HAP-1 (cell line): ENCODE measurements at regions not wholly inside any gene's neighbourhood (a gene's known extent, or its start where the extent isn't known, plus 50 kb on each side); places are given as distances from the start of the nearest gene placed in this dataset.

Experiments
- DNase-seq, 2 experiments: peaks; one replicate each; pipeline ENCODE4 v3.0.0-alpha.2; 2016 to 2020; ENCODE audit warnings: low spot score in 2 of 2
- H3K27me3 ChIP-seq: fragments of 250-450 bp; sonication (Bioruptor Pico); 2 replicates; pipeline ENCODE4 v1.5.1; 2020; ENCODE audit warnings: low read depth, mild to moderate bottlenecking, moderate library complexity
- H3K36me3 ChIP-seq: fragments of 250-450 bp; sonication (Bioruptor Pico); replicated peaks from 2 replicates; pipeline ENCODE4 v1.5.1; 2020; ENCODE audit warnings: mild to moderate bottlenecking
- H3K4me1 ChIP-seq: fragments of 250-450 bp; sonication (Bioruptor Pico); 2 replicates; pipeline ENCODE4 v1.5.1; 2020; ENCODE audit warnings: mild to moderate bottlenecking
- H3K4me3 ChIP-seq: fragments of 250-450 bp; sonication (Bioruptor Pico); 2 replicates; pipeline ENCODE4 v1.5.1; 2020; ENCODE audit warnings: mild to moderate bottlenecking, moderate library complexity
- H3K9me3 ChIP-seq: fragments of 250-450 bp; sonication (Bioruptor Pico); 2 replicates; pipeline ENCODE4 v1.5.1; 2020; ENCODE audit warnings: mild to moderate bottlenecking, moderate library complexity
- in situ Hi-C: fragments of 300-500 bp; cut with MboI; formaldehyde crosslinking; loops from 3 replicates; pipeline ENCODE4 v1.14.3; 2020; ENCODE audit warnings: low sequenced_read_pairs, inconsistent platforms, mixed read lengths

DNA sequence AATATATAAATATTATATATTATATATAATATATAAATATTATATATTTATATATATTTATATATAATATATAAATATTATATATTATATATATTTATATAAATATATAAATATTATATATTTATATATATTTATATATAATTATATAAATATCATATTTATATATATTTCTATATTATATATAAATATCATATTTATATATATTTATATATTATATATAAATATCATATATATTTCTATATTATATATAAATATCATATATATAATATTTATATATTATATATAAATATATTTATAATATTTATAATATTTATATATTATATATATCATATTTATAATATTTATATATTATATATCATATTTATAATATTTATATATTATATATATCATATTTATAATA lies 321.4 kb downstream of the CDH2 start:
- H3K9me3 ChIP-seq: no peaks in the 10 kb centered on the region
- no peaks in the 10 kb centered on the region for H3K36me3 ChIP-seq
- H3K4me1 ChIP-seq: peaks cover 7% of the 10 kb centered on the region; the same call in 1 of the 2 replicates
- H3K27me3 ChIP-seq: no peaks in the 10 kb centered on the region
- H3K4me3 ChIP-seq: no peak overlapping the region
- in situ Hi-C loops: no loop called here
- peak in 1 of 2 experiments; percentile 74 for DNase-seq

DNA sequence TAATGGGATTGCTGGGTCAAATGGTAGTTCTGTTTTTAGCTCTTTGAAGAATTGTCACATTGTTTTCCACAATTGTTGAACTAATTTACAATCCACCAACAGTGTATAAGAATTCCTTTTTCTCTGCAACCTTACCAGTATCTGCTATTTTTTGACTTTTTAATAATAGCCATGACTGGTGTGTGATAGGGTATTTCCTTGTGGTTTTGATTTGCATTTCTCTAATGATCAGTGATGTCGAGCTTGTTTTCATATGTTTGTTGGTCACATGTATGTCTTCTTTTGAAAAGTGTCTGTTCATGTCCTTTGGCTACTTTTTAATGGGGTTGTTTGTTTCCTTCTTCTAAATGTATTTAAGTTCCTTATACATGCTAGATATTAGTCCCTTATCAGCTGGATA lies 322.3 kb downstream of the CDH2 start:
- no peaks in the 10 kb centered on the region for H3K36me3 ChIP-seq
- no peak for DNase-seq
- in situ Hi-C loops: no loop called here
- no peaks in the 10 kb centered on the region for H3K4me1 ChIP-seq
- H3K9me3 ChIP-seq: no peaks in the 10 kb centered on the region
- H3K4me3 ChIP-seq: no peak overlapping the region
- H3K27me3 ChIP-seq: no peaks in the 10 kb centered on the region

DNA sequence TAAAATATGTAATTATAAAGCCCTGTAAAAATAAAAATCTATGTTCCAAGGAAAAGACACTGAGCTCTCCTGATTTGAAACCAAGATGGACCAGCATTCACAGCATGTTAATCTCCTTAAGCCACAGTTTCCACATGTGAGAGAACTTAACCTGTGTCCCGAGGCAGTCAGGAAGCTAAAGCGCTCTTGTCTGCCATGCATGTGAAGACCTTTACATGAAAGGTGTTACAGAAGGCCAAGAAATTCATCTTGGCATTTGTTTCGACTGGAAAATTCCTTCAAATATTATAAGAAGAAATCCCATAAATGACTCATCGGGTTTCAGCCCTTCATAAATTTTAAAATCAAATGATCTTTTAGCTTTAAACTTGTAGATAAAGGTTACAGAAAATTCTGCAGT lies 328.6 kb downstream of the CDH2 start:
- H3K4me3 ChIP-seq: no peak overlapping the region
- no peaks in the 10 kb centered on the region for H3K27me3 ChIP-seq
- no peaks in the 10 kb centered on the region for H3K9me3 ChIP-seq
- in situ Hi-C loops: no loop called here
- no peak for DNase-seq
- H3K4me1 ChIP-seq: no peaks in the 10 kb centered on the region
- no peaks in the 10 kb centered on the region for H3K36me3 ChIP-seq

DNA sequence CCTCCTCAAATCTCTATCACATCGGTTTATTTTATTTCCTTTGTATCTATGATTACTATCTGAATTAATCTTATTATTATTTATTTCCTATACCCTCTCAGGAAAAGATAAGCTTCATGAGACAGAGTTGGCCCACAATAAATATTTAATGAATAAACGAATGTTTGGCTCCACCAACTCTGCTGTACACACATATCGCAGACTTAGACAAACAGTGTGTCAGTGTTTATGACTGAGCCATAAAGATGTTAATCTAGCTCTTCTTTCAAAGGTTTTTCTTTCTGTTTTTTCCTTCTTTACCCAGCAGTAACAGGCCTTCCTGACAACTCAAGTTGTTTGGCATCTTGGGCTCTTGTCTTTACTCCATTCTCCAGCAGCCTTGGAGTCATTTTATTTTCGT lies 329.5 kb downstream of the CDH2 start:
- no peaks in the 10 kb centered on the region for H3K36me3 ChIP-seq
- H3K4me3 ChIP-seq: no peak overlapping the region
- DNase-seq: no peak
- in situ Hi-C loops: no loop called here
- H3K4me1 ChIP-seq: no peaks in the 10 kb centered on the region
- H3K9me3 ChIP-seq: no peaks in the 10 kb centered on the region
- H3K27me3 ChIP-seq: no peaks in the 10 kb centered on the region

DNA sequence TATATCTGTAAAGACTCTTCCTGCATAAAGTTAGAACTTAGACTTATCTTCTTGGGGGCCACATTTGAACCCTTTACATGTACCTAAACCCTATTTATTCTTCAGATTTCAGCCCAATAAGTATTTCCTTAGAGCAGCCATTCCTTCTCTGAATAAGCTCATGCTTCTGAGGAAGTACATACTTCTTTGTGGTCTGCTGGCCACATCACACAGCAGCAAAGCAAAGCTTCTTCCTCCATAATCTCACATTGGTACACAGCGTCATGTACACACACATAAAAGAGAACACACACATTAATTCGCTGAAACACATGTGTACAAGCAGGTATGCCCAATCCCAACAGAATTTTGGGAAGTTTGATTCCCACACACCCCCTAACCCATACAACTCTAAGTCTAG lies 331.0 kb downstream of the CDH2 start:
- H3K36me3 ChIP-seq: no peaks in the 10 kb centered on the region
- DNase-seq: no peak
- H3K27me3 ChIP-seq: no peaks in the 10 kb centered on the region
- in situ Hi-C loops: no loop called here
- H3K4me3 ChIP-seq: no peak overlapping the region
- H3K9me3 ChIP-seq: no peaks in the 10 kb centered on the region
- H3K4me1 ChIP-seq: no peaks in the 10 kb centered on the region

DNA sequence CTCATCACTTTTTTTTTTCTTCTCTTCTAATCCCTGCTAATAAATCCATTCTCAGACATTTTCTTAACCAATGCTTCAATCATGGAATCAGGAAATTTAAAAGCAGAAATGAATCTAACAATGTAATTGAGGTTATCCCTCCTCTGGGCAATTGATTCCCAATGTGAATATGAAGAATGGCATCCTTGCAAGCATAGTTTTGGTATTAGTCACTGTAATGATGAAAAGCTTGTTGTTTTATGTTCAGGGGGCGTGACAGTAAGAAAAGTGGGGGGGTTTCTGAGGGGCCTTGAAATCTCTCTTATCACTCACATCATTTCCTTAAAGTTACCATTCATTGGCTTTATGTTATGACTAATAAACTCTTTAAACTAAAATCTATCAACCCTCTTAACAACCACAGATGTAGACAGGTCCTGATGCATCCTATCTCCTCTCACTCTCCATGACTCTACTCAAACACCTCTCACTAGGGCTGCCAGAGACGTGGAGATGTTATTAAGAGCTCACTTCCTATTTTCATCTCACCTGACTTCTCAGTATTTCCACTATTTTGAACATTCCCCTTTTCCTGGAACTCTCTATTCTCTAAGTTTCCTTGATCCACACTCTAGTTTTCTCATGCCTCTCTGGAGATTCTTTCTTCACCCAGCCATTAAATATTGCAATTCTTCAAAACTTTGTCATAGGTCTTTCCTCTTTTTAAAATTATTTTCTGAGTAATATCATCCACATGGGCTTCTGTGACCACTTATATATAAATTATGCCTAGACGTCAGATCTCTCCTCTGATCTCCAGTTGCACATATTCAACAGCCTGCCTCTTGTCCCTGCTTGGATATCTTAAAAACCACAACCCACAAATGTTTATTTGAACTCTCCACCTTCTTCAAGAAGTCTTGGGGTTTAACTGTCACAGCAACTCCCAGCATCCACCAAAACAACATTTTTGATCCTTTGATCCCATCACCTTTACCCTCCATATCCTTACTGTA lies 332.9 kb downstream of the CDH2 start:
- in situ Hi-C loops: no loop called here

DNA sequence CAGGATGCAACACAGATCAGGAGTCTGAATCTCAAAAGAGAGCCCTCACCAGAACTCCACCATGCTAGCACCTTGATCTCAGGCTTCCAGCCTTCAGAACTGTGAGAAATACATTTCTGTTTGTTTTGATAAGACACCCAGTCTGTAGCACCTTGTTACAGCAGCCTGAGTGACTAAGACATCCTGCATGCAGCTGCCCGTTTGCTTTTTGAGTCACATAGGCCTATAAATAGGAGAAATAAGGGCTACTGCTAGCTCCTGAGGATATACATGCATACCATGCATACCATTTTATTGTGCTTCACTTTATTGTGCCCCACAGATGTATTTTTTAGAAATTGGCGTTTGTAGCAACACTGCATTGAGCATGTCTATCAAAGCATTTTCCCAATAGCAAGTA lies 337.8 kb downstream of the CDH2 start:
- no peak for DNase-seq
- Histone ChIP-seq H3K4me1 (no peaks in the 10 kb centered on the region), H3K27me3 (no peaks in the 10 kb centered on the region), H3K36me3 (no peaks in the 10 kb centered on the region), H3K4me3 (no peak overlapping the region), H3K9me3 (no peaks in the 10 kb centered on the region)
- in situ Hi-C loops: no loop called here

More for the DNA sequence above, 332.9 kb downstream of the CDH2 start:
- Histone ChIP-seq H3K4me1 (no peaks in the 10 kb centered on the region), H3K9me3 (no peaks in the 10 kb centered on the region), H3K36me3 (no peaks in the 10 kb centered on the region), H3K4me3 (no peak overlapping the region), H3K27me3 (no peaks in the 10 kb centered on the region)
- no peak for DNase-seq

DNA sequence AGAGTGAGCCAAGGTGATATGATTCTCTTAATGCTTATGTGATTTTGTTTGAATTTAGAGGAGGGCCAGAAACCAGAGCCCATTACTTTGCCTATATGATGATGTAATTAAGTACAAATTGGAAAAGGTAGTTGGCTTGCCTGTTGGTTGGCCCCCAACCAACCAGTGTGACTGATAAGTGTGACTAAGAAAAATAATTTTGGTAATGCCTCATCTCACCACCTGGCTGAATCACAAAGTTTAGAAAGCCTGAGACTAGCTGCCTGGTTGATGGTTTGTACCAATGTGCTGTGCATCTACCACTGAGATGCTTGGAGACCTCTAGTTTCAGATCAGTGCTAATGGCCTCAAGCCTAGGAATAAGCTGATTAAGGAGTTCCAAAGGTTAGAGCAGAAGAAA lies 338.7 kb downstream of the CDH2 start:
- H3K4me1 ChIP-seq: no peaks in the 10 kb centered on the region
- DNase-seq: no peak
- no peaks in the 10 kb centered on the region for H3K9me3 ChIP-seq
- no peaks in the 10 kb centered on the region for H3K36me3 ChIP-seq
- H3K27me3 ChIP-seq: no peaks in the 10 kb centered on the region
- no peak overlapping the region for H3K4me3 ChIP-seq
- in situ Hi-C loops: no loop called here

DNA sequence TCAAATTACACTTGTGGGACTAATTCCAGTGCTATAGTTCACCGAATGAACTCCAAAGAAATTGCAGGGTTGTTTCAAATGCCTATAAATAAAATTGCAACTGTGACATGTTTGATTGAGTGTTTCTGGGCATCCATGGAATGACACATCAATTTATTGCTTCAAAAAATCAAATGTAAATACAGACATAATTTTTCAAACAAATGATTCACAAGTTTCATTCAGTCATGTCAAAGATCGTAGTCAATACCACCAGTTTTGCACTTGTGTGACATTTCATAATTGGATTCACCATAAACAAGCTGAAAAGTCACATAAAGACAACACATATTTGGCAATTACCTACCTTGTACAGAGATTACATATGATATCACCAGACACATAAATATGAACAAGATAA lies 350.8 kb downstream of the CDH2 start:
- Histone ChIP-seq H3K9me3 (no peaks in the 10 kb centered on the region), H3K27me3 (no peaks in the 10 kb centered on the region), H3K4me1 (peaks cover 23% of the 10 kb centered on the region), H3K36me3 (no peaks in the 10 kb centered on the region), H3K4me3 (no peak overlapping the region)
- in situ Hi-C loops: no loop called here
- no peak for DNase-seq

DNA sequence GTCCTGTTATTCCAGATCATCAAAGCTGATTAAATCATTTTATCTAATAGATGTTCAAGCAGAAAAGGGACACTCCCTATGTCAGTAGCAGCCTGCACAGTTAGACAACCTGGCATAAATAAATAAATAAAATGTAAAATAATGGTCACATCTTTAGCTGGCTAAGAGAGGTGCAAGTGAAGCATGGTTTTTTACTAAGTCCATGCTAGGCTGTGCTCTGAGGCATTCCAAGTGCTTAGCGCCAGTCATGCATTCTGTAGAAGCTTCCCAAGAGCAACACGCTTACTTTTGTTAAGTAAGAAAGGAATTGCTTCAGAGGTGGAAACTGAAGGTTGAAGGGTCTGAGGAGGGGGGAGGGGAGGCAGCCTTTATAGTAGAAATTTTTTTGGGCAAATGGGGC lies 351.2 kb downstream of the CDH2 start:
- DNase-seq: no peak
- H3K36me3 ChIP-seq: no peaks in the 10 kb centered on the region
- in situ Hi-C loops: no loop called here
- H3K27me3 ChIP-seq: no peaks in the 10 kb centered on the region
- H3K4me3 ChIP-seq: no peak overlapping the region
- peaks cover 23% of the 10 kb centered on the region for H3K4me1 ChIP-seq
- H3K9me3 ChIP-seq: no peaks in the 10 kb centered on the region

DNA sequence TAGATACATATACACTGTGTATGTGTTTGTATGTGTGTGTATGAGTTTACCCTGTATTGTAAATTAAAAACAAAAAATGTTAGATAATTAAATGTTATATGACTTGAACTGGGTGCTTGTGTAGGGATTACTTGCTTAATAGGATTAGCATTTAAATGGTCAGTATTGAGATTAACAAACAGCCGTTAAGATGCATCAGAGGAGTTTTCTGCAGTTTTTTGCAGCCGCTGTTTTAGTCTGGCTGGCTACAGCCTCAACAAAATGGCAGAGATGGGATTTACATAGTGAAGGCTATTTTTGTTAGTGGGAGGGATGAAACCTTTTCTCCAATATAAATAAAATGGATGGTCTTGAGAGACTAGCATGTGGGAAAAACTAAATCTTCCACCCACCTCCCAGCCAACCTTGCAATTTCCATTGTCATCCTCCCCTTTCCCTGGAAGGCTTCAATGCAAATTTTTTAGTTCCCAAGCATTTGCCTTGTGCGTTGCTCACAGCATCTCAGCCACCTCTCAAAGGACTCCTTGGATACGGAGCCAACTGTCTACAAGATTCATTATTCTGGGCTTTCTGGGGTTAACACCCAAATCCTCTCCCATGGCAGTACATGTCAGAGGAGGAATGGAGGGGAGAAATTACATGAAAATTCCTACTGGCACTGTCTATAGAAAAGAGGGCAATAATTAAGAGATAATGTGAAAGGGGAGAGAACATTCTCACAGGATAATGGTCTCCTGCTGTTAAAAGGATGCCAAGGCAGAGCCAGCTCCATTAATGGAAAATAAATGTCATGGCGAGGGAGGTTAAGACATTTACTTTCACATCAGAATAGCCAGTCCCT lies 351.9 kb downstream of the CDH2 start:
- Histone ChIP-seq H3K4me1 (peaks cover 23% of the 10 kb centered on the region), H3K27me3 (no peaks in the 10 kb centered on the region), H3K36me3 (no peaks in the 10 kb centered on the region), H3K9me3 (no peaks in the 10 kb centered on the region), H3K4me3 (no peak overlapping the region)
- in situ Hi-C loops: no loop called here
- peak; percentile 30 to 65 for DNase-seq

DNA sequence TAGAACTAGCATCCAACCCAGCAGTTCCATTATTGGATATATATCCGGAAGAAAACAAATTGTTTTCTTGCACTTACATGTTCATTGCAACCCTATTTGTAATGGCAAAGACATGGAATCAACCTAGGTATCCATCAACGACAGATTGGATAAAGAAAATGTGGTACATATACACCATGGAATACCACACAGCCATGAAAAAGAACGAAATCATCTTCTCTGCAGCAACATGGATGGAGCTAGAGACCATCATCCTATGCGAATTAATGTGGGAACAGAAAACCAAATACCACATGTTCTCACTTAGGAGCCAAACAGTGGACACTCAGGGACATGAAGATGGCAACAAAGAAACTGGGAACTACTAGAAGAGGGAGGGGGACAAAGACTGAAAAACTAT lies 352.7 kb downstream of the CDH2 start:
- Histone ChIP-seq H3K4me1 (peaks cover 23% of the 10 kb centered on the region), H3K27me3 (no peaks in the 10 kb centered on the region), H3K36me3 (no peaks in the 10 kb centered on the region), H3K4me3 (no peak overlapping the region), H3K9me3 (no peaks in the 10 kb centered on the region)
- no peak for DNase-seq
- in situ Hi-C loops: no loop called here

DNA sequence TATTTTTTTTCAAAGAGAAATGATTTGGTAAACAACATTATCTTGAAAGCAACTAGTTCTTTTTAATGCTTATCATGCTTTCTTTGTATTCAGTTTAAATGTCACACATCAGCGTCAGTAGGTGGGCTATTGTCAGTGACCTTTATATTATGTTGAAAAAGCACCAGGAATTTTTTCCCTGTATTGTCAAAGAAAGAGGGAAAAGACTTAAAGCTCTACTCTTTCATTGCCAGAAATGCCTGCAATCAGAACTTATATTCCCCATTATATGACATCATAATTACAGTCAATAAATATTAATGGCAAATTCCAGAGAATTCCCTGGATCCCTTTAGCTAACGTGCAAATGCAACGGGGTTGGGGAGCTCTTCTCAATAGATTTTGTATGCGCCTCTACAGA lies 353.9 kb downstream of the CDH2 start:
- in situ Hi-C loops: no loop called here
- Histone ChIP-seq H3K27me3 (no peaks in the 10 kb centered on the region), H3K4me3 (no peak overlapping the region), H3K36me3 (no peaks in the 10 kb centered on the region), H3K4me1 (peaks cover 23% of the 10 kb centered on the region), H3K9me3 (no peaks in the 10 kb centered on the region)
- DNase-seq: peak in 1 of 2 experiments; percentile 68

DNA sequence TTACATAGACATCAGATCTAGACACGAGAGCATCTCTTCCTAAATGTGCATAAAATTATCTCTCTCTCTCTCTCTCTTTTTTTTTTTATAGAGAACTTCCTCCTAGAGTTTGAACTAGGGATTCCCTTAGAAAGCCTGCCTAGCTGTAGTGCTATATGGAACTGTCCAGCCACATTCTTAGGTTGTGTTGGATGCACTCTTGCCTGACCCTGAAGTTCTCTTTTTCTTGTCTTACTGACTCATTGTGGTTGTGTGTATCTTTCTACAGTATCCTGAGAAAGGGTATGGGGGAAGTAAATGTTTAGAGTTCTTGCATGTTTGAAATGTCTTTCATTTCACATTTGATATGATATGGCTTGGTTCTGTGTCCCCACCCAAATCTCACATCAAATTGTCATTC lies 368.2 kb downstream of the CDH2 start:
- Histone ChIP-seq H3K36me3 (no peaks in the 10 kb centered on the region), H3K27me3 (no peaks in the 10 kb centered on the region), H3K4me3 (no peak overlapping the region), H3K9me3 (no peaks in the 10 kb centered on the region), H3K4me1 (no peaks in the 10 kb centered on the region)
- DNase-seq: no peak
- in situ Hi-C loops: no loop called here
